ENCODE measurements at regions not wholly inside any gene's neighbourhood (a gene's known extent, or its start where the extent isn't known, plus 50 kb on each side); places are given as distances from the start of the nearest gene placed in this dataset.

- TF ChIP-seq ZNF76 (tag by site-specific recombination; IDR thresholded peaks at IDR 0.05; ENCODE audit: borderline replicate concordance, low read depth): no peak
- TF ChIP-seq, protein P1, sequence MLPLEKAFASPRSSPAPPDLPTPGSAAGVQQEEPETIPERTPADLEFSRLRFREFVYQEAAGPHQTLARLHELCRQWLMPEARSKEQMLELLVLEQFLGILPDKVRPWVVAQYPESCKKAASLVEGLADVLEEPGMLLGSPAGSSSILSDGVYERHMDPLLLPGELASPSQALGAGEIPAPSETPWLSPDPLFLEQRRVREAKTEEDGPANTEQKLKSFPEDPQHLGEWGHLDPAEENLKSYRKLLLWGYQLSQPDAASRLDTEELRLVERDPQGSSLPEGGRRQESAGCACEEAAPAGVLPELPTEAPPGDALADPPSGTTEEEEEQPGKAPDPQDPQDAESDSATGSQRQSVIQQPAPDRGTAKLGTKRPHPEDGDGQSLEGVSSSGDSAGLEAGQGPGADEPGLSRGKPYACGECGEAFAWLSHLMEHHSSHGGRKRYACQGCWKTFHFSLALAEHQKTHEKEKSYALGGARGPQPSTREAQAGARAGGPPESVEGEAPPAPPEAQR (tag by site-specific recombination; IDR thresholded peaks at IDR 0.05): no peak
- TF ChIP-seq ZNF354C (tag by site-specific recombination; IDR thresholded peaks at IDR 0.05; ENCODE audit: borderline replicate concordance, low read depth): no peak
- no peak for TF ChIP-seq ZNF19 (tag by site-specific recombination; IDR thresholded peaks at IDR 0.05; ENCODE audit: low read depth)
Observed at GRCh38 chr12:92208613-92209121, 63.0 kb upstream of the BTG1 start (continued).

DNA sequence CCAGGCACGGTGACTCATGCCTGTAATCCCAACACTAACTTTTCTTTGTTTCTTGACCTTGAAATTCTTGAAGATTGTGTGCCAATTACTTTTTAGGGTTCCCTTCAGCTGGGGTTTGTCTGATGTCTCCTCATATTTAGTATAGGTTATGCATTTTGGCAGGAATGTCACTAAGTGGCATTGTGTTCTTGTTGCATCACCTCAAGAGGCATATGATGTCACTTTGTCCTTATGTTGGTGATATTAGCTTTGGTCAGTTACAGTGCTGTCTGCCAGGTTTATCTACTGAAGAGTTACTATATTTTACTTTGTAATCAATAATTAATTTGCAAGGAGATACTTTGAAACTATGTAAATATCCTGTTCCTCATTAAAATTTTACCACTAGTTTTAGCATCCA is 61.0 kb upstream of the BTG1 start:
- no peaks in the 10 kb centered on the region for H3K36me3 ChIP-seq (ENCODE audit: control insufficient read depth in 2 of 2, insufficient read depth in 1 of 2, low read length in 2 of 2)
- H3K9me3 ChIP-seq (ENCODE audit: control insufficient read depth, insufficient read depth, low read depth, low read length): no peaks in the 10 kb centered on the region
- ChIA-PET CTCF (no interaction called here), POLR2A (no interaction called here)
- TF ChIP-seq ZIC2 (tag by site-specific recombination; IDR thresholded peaks at IDR 0.05): no peak
- no peak for TF ChIP-seq ZFP41 (tag by site-specific recombination; IDR thresholded peaks at IDR 0.05; ENCODE audit: borderline replicate concordance)
- TF ChIP-seq ZFP3 (tag by site-specific recombination; IDR thresholded peaks at IDR 0.05; ENCODE audit: low read depth): no peak
- no peak for TF ChIP-seq ZBTB48 (tag by site-specific recombination; IDR thresholded peaks at IDR 0.05)
- no peak for TF ChIP-seq ZFHX2 (tag by site-specific recombination; conservative IDR thresholded peaks at IDR 0.05)
- TF ChIP-seq SETDB1 (IDR thresholded peaks at IDR 0.05; ENCODE audit: insufficient read length, low read length): no peak
- TF ChIP-seq ZNF629 (tag by site-specific recombination; IDR thresholded peaks at IDR 0.05): 0 out of 2 replicates have a peak, but pooled peaks have one; percentile 29
- TF ChIP-seq ZNF214 (tag by site-specific recombination; IDR thresholded peaks at IDR 0.05; ENCODE audit: borderline replicate concordance): no peak
- peak; percentile 44; the same call in 1 of the 2 replicates for TF ChIP-seq ATF2 (tag by site-specific recombination; IDR thresholded peaks at IDR 0.05; ENCODE audit: low read depth)
- no peak for TF ChIP-seq YY2 (tag by site-specific recombination; IDR thresholded peaks at IDR 0.05)
- TF ChIP-seq ZBTB21 (tag by site-specific recombination; IDR thresholded peaks at IDR 0.05): peak; percentile 45; the same call in 1 of the 2 replicates
- TF ChIP-seq KLF7 (tag by site-specific recombination; IDR thresholded peaks at IDR 0.05; ENCODE audit: borderline replicate concordance): no peak
- TF ChIP-seq ZNF121 (tag by site-specific recombination; IDR thresholded peaks at IDR 0.05): no peak
- no peak for TF ChIP-seq PATZ1 (tag by site-specific recombination; IDR thresholded peaks at IDR 0.05)
- peak; percentile 50; the same call in 1 of the 2 replicates for TF ChIP-seq ZNF518A (tag by site-specific recombination; conservative IDR thresholded peaks at IDR 0.05; ENCODE audit: low read depth)
- no peak overlapping the region for H3K4me3 ChIP-seq (ENCODE audit: low read depth, low read length)
- no peaks in the 10 kb centered on the region for H3K4me1 ChIP-seq (ENCODE audit: control insufficient read depth, insufficient read depth, low read length)
- no peak overlapping the region for H3K27ac ChIP-seq (ENCODE audit: extremely low read depth, low read depth, low read length)
